Fibroblast of peridontal ligament (primary cell): ENCODE measurements at regions not wholly inside any gene's neighbourhood (a gene's known extent, or its start where the extent isn't known, plus 50 kb on each side); places are given as distances from the start of the nearest gene placed in this dataset.

ENCODE experiments used
- DNase-seq: peaks from one replicate; pipeline ENCODE4 v3.0.0-alpha.2; 2010; ENCODE audit errors: extremely low read depth

- DNase-seq, result no peak
These were observed 134.5 kb downstream of the VEGFA start for GRCh38 chr6:43904311-43905123.

- no peak for DNase-seq
These were observed 133.8 kb downstream of the VEGFA start for GRCh38 chr6:43903739-43904290.

GRCh38 chr6:43901733-43902230 lies 131.8 kb downstream of the VEGFA start:
- DNase-seq, result no peak

GRCh38 chr6:43900916-43901732 lies 131.1 kb downstream of the VEGFA start:
- DNase-seq, result no peak

GRCh38 chr6:43900560-43900915 lies 130.5 kb downstream of the VEGFA start:
- DNase-seq, result no peak

- no peak for DNase-seq
These were observed 129.8 kb downstream of the VEGFA start for GRCh38 chr6:43899830-43900229.

GRCh38 chr6:43898358-43899131 lies 128.5 kb downstream of the VEGFA start:
- no peak for DNase-seq

- no peak for DNase-seq
These were observed 127.7 kb downstream of the VEGFA start for GRCh38 chr6:43897571-43898302.

- no peak for DNase-seq
These were observed 126.6 kb downstream of the VEGFA start for GRCh38 chr6:43896329-43897255.

GRCh38 chr6:43895656-43896328 lies 125.8 kb downstream of the VEGFA start:
- no peak for DNase-seq

GRCh38 chr6:43893073-43893472 lies 123.1 kb downstream of the VEGFA start:
- DNase-seq, result no peak

- DNase-seq, result no peak
These were observed 121.3 kb downstream of the VEGFA start for GRCh38 chr6:43891072-43891870.

- DNase-seq, result no peak
These were observed 120.4 kb downstream of the VEGFA start for GRCh38 chr6:43890197-43891062.

- no peak for DNase-seq
These were observed 118.1 kb downstream of the VEGFA start for GRCh38 chr6:43887906-43888683.

GRCh38 chr6:43887340-43887858 lies 117.4 kb downstream of the VEGFA start:
- DNase-seq, result no peak

GRCh38 chr6:43886717-43887339 lies 116.8 kb downstream of the VEGFA start:
- no peak for DNase-seq
